ENCODE measurements at regions not wholly inside any gene's neighbourhood (a gene's known extent, or its start where the extent isn't known, plus 50 kb on each side); places are given as distances from the start of the nearest gene placed in this dataset.

GRCh38 chr3:18512007-18512406, 86.9 kb upstream of the SATB1 start:
- TF ChIP-seq, protein P1, sequence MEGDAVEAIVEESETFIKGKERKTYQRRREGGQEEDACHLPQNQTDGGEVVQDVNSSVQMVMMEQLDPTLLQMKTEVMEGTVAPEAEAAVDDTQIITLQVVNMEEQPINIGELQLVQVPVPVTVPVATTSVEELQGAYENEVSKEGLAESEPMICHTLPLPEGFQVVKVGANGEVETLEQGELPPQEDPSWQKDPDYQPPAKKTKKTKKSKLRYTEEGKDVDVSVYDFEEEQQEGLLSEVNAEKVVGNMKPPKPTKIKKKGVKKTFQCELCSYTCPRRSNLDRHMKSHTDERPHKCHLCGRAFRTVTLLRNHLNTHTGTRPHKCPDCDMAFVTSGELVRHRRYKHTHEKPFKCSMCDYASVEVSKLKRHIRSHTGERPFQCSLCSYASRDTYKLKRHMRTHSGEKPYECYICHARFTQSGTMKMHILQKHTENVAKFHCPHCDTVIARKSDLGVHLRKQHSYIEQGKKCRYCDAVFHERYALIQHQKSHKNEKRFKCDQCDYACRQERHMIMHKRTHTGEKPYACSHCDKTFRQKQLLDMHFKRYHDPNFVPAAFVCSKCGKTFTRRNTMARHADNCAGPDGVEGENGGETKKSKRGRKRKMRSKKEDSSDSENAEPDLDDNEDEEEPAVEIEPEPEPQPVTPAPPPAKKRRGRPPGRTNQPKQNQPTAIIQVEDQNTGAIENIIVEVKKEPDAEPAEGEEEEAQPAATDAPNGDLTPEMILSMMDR (IDR thresholded peaks at IDR 0.05; ENCODE audit: low read length): no peak
- no peak for TF ChIP-seq EZH2 (IDR thresholded peaks at IDR 0.05; ENCODE audit: borderline replicate concordance, low read length)
